ENCODE measurements at regions not wholly inside any gene's neighbourhood (a gene's known extent, or its start where the extent isn't known, plus 50 kb on each side); places are given as distances from the start of the nearest gene placed in this dataset.

DNA sequence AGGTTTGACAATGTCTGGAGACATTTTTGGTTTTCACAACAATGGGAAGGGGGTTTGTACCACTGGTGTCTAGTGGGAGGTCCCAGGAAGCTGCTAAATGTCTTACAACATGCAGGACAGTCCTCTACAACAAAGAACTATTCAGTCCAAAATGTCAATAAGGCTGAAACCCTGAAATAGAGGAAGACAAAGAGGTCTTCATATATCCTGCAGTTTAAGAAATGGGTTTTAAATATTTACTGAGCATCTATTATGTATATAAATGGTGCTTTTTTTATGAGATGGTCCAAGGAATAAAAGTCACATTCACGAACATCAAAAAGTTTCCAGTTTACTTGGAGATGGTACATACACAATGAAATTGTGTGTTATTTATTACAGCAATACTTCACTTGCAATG is 107.3 kb downstream of the AKAP11 start:
- TF ChIP-seq, protein P1, sequence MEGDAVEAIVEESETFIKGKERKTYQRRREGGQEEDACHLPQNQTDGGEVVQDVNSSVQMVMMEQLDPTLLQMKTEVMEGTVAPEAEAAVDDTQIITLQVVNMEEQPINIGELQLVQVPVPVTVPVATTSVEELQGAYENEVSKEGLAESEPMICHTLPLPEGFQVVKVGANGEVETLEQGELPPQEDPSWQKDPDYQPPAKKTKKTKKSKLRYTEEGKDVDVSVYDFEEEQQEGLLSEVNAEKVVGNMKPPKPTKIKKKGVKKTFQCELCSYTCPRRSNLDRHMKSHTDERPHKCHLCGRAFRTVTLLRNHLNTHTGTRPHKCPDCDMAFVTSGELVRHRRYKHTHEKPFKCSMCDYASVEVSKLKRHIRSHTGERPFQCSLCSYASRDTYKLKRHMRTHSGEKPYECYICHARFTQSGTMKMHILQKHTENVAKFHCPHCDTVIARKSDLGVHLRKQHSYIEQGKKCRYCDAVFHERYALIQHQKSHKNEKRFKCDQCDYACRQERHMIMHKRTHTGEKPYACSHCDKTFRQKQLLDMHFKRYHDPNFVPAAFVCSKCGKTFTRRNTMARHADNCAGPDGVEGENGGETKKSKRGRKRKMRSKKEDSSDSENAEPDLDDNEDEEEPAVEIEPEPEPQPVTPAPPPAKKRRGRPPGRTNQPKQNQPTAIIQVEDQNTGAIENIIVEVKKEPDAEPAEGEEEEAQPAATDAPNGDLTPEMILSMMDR (optimal IDR thresholded peaks at IDR 0.05 in 1 of 3, IDR thresholded peaks at IDR 0.05 in 1 of 3, conservative IDR thresholded peaks at IDR 0.05 in 1 of 3; ENCODE audit: extremely low read depth in 1 of 3, insufficient read depth in 2 of 3, low read length in 3 of 3) = no peak
- TF ChIP-seq EZH2 (IDR thresholded peaks at IDR 0.05; ENCODE audit: low read length) = no peak

Data from keratinocyte (primary cell).